Upper lobe of right lung (tissue), 1 donor: ENCODE measurements at regions not wholly inside any gene's neighbourhood (a gene's known extent, or its start where the extent isn't known, plus 50 kb on each side); places are given as distances from the start of the nearest gene placed in this dataset.

Experiments
- ATAC-seq: fragments of 200-7000 bp; cut with Tn5 transposase; one replicate; pipeline ENCODE4 v1.9.1; 2020; ENCODE audit warnings: mild to moderate bottlenecking, moderate library complexity
- DNase-seq: peaks from one replicate; pipeline ENCODE4 v3.0.0-alpha.2; 2020
- H3K27ac ChIP-seq: fragments of 200-600 bp; one replicate; pipeline ENCODE4 v1.8.0; 2022
- H3K27me3 ChIP-seq: fragments of 200-600 bp; one replicate; pipeline ENCODE4 v1.8.0; 2022; ENCODE audit warnings: mild to moderate bottlenecking
- H3K36me3 ChIP-seq: fragments of 200-600 bp; one replicate; pipeline ENCODE4 v1.8.0; 2022
- H3K4me1 ChIP-seq: fragments of 200-600 bp; one replicate; pipeline ENCODE4 v1.8.0; 2022
- H3K4me3 ChIP-seq: fragments of 200-600 bp; one replicate; pipeline ENCODE4 v1.8.0; 2022; ENCODE audit warnings: mild to moderate bottlenecking
- H3K9me3 ChIP-seq: fragments of 200-600 bp; one replicate; pipeline ENCODE4 v1.8.0; 2022
- CTCF ChIP-seq: fragments of 200-600 bp; IDR thresholded peaks from one replicate; pipeline ENCODE4 v1.8.0; 2022; ENCODE audit warnings: antibody characterized with exemption
- intact Hi-C: fragments of 100-400 bp; cut with DNase I; formaldehyde crosslinking; loops from one replicate; pipeline ENCODE4 v1.11.0; 2022
- donor health status: DM: no; HTN: yes; CAD: no; lungs with severe emphysema.

DNA sequence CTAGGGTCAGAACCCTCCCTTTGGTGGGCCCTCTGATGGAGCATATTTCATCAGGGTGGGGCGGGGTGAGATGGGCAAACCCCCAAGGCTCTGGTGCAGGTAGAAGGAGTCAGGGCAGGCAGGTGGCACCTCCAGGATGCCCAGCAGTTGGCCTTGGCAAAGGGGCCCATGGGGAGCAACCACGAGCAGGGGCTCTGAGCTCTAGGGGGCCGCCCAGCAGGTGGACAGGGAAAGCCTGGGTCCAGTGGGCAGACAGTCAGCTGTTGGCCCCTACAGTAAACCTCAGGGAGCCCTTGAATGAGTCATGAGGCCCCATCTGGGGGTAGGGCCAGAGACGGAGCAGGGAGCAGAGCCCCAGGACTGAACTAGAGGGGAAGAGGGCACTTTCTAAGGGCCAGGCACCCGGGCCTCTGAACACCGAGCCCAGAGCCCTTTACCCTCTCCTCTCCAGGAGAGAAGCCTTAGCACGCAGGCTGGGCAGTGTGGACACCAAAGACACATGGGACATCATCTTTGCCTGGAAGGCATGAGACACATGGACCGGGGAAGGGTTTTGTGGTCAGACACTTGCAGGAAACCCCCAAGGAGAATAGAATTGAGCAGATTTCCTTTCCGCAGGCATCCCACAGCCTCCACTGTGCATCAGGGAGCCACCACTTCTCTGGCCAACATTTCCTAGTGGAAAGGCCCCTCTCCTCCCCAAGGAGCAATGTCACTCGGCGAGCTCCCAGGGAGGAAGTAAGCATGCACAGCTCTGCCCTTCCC is 257.3 kb downstream of the GLI2 start:
- no peaks in the 10 kb centered on the region for H3K36me3 ChIP-seq
- DNase-seq = no peak
- no peak for TF ChIP-seq CTCF
- no peak for ATAC-seq
- H3K27ac ChIP-seq = no peak overlapping the region
- no peaks in the 10 kb centered on the region for H3K9me3 ChIP-seq
- no peaks in the 10 kb centered on the region for H3K27me3 ChIP-seq
- no peaks in the 10 kb centered on the region for H3K4me1 ChIP-seq
- H3K4me3 ChIP-seq = no peak overlapping the region
- intact Hi-C loops = no loop called here

DNA sequence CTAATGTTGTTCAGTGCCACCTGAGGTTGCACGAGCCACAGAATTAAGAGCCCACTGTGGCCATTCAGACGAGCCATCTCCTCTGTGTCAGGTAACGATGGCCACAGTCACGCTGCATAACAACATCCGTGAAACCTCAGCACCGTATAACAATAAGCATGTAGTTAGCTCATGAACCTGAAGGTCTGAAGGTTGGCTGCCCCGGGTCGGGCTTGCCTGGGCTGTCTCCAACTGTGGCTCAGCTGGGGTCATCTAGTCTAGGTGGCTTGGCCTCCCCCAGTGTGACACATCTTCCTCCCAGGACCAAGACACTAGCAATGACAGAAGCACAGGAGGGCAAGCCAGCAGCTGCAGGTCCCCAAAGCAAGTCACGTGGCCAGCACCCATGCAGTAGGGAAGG is 258.0 kb downstream of the GLI2 start:
- DNase-seq (no peak), ATAC-seq (no peak)
- Histone ChIP-seq H3K36me3 (no peaks in the 10 kb centered on the region), H3K27ac (no peak overlapping the region), H3K9me3 (no peaks in the 10 kb centered on the region), H3K4me1 (no peaks in the 10 kb centered on the region), H3K4me3 (no peak overlapping the region), H3K27me3 (no peaks in the 10 kb centered on the region)
- no peak for TF ChIP-seq CTCF
- intact Hi-C loops = no loop called here

DNA sequence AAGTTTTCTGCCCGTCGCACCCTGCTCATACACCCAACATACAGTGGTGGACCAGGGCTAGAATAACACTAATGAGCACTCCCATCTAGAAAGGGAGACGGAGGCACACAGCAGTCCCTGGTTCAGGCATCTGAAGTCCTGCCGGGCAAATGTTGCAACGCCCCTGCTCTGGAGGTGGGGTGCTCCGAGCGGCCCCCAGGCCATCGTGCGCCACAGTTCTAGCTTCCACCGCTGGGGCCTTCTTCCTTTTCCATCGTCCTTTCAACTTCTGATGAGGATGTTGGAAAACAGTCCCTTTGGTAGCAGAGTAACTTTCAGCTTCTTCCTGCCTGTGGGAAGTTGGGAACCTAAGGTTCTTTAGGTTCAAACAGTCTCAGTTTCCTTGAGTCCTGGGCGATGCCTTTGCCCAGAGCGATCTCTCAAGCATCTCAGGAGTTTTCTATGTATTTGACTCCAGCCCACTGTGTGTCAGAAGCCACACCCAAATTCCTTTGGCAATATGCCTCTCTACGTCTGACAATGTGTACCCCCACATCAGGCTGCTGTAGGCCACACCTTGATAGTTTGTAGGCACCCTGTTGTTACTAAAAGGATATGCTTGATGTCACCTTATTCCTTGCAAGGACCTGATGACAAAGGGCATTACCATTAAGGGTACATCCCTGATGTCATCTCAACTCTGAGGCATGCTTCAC is 258.8 kb downstream of the GLI2 start:
- Histone ChIP-seq H3K4me1 (no peaks in the 10 kb centered on the region), H3K36me3 (no peaks in the 10 kb centered on the region), H3K27ac (no peak overlapping the region), H3K9me3 (no peaks in the 10 kb centered on the region), H3K4me3 (no peak overlapping the region), H3K27me3 (no peaks in the 10 kb centered on the region)
- intact Hi-C loops = no loop called here
- TF ChIP-seq CTCF = no peak
- ATAC-seq = no peak
- no peak for DNase-seq

- intact Hi-C loops = no loop called here
- no peak for TF ChIP-seq CTCF
- ATAC-seq (no peak), DNase-seq (no peak)
- Histone ChIP-seq H3K9me3 (no peaks in the 10 kb centered on the region), H3K4me3 (no peak overlapping the region), H3K27ac (no peak overlapping the region), H3K4me1 (no peaks in the 10 kb centered on the region), H3K27me3 (no peaks in the 10 kb centered on the region), H3K36me3 (no peaks in the 10 kb centered on the region)
Observed at GRCh38 chr2:120995152-120995551, 259.5 kb downstream of the GLI2 start.

GRCh38 chr2:120995656-120996190 is 260.1 kb downstream of the GLI2 start:
- DNase-seq (no peak), ATAC-seq (no peak)
- no peak overlapping the region for H3K4me3 ChIP-seq
- H3K4me1 ChIP-seq = no peaks in the 10 kb centered on the region
- no peaks in the 10 kb centered on the region for H3K9me3 ChIP-seq
- H3K36me3 ChIP-seq = no peaks in the 10 kb centered on the region
- no peaks in the 10 kb centered on the region for H3K27me3 ChIP-seq
- TF ChIP-seq CTCF = no peak
- intact Hi-C loops = no loop called here
- H3K27ac ChIP-seq = no peak overlapping the region
